NCI-H446 treated with DMSO at 0.1 percent for 48 hours (cell line): ENCODE measurements at regions not wholly inside any gene's neighbourhood (a gene's known extent, or its start where the extent isn't known, plus 50 kb on each side); places are given as distances from the start of the nearest gene placed in this dataset.
"Not testable (repeated sequence)": the region's sequence is repeated elsewhere in the genome, so short reads cannot be mapped to it uniquely, and the experiment has no call there.

Experiments
- DNase-seq: peaks from one replicate; lab custom pipeline; 2025; lab: John Stamatoyannopoulos, UW

DNA sequence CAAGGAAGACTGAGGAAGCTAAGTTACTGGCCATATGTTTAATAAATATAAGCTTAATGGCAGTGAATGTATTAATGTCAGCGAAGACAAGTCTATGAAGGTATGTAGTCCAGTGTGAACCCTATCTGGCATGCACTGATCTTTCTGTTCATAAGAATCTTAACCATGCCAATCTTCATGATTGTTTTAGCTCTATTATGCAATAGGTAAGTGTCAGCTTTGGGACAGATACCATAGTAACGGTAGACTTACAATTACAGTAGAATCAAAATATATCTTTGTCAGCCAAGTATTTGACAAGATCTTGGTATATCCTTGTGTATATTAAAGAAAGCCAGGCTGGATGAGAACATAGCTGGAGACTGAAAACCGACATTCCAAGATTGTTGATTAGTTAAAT, 428.5 kb downstream of the SPRY2 start:
- DNase-seq: no peak

DNA sequence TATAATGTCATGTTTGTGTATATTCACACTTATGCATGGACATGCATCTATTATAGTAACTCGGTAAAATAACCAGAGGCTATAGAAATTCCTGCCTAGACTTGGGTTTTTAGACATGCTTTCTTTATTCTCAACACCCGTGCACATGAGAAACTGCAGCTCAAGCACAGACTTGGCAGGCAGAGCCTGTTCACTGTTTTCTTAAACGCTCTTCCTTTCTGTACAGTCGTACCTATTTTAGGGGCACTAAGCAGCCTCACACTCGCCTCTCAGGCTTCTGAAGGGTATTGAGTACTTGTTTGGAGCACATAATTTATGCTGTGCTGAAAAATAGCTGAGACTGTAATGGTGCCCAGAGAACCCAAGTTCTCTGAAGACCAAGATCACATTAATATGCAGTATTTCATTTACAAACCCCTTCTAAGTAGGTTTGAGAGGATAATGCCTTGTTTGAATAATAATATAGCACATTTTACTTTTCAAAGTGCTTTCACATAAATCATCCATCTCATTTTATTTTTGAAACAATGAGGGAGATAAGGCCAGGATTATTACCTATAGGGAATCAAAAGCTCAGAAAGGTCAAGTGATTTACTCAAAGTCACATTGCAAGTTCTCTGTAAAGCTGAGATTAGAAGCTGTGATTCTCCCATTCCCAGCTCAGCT, 429.9 kb downstream of the SPRY2 start:
- no peak for DNase-seq

DNA sequence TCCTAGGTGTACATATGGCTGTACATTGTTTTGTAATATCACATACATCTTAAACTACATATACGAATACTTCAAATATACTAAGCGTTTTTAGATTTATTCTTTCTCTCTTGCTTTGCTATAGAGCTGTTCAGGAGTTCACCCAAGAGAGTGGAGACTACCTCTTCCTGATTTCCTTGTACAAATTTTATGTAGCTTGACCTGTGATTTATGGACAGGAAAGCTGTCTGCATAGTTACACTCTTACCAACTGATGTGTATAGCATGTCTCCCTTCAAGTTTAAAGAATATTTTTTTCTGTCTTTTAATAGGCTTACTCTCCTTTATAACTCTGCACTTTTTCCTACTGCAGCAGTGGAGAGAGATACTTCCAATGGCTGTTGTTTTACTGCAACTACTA, 428.7 kb downstream of the NDFIP2 start:
- no peak for DNase-seq

DNA sequence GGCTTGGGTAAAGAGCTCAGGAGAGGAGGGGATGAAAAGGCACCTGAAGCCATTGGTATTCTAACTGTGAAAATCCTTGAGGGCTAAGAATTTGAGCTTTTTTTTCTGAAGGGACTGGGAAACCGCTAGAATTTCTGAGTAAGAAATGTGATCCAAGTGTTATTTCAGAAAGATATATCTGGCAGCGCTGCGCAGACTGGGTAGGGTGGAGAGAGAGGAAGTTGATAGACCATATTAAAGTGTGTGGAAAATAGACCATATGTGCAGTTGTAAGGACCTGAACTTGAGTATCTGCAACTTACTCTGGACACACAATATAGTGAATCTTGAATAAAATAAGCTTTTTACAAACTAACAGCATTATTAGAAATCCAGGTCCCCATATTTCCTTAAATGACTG, 427.4 kb downstream of the NDFIP2 start:
- no peak for DNase-seq

DNA sequence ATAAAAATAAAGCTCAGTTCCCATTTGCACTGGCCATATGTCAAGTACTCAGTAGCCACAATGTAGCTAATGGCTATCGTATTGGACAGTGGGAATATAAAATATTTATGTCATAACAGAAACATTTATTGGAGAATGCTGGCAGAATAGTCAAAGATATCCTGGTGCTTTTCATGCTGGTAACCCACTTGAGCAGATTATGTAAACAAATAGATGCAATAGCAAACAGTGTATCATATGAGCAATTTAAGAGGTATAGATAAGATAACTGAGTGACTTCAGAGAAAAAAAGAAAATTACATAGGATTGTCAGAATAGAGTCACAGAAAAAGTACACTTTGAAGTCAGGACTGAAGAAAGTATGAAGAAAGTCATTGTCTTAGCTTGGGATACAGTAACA, 426.6 kb downstream of the NDFIP2 start:
- no peak for DNase-seq

DNA sequence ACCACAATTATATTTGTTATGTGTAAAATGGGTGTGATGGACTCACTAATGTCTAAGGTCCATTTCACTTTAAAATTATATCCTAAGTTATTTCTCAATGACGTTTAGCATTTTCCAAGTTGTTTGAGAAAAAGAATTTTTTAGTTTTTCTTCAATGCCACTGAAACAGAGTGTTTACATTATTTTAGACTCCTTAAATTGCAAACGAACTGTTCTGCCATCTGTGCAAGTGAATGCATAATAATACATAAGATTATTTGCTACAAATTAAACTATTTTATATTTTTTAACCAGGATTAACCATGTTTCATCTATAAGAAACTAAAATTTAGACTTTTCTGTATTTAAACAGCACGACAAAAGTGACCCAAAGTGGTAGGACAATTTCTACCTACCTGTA, 425.4 kb downstream of the NDFIP2 start:
- DNase-seq: no peak

DNA sequence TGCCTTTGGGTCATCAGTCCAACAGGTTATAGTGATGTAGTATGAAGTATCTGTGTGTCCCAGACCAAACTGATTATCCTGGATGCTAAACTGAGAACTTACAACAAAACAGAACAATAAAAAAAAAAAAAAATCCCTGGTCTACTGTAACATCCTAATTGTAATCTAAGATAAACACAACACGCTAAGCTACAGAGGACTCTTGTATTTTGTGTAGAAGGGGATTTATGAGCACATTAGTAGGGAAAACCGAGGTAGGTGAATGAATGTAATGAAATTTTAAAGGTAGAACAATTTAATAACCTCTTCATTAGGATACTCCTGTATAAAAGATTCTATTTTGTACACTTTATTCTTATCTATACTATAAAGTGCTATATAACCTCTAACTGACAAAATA, 424.1 kb downstream of the NDFIP2 start:
- no peak for DNase-seq

DNA sequence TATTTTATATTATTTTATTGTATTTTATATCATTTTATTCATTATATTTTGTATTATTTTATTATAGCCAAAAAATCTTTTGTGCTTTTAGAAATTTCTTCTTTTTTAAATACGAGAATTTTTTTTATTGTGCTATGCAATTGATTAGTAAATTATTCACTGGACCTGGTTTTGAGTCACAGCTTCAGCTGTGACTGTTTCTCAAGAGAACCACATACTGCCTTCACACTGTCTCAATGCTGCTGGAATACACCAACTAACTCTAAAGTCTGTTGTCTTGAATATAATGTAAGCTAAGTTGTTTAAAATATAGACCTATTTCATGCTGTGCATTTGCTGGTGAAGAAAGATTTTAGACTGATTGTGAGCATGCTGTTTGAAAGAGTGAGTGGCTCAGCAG, 423.6 kb downstream of the NDFIP2 start:
- DNase-seq: no peak

DNA sequence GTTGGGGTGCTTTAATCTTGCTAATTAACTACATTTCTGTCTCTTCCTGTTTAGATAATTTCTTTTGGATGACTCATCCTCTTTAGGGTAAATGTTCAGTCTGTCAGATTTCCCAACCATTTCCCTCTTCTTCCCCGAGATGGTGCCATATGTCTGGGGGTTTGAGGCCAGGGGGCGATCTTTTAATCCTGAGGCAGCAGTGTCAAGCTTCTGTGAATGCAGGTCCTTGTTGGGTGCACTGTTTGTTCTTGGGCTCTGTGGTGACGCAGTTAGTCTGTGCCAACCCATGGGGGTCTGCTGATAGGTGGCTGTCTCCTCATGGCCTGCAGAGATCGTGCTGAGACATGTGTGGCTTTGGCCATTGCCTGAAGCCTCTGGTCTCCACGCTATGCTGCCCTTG, 420.4 kb downstream of the NDFIP2 start:
- no peak for DNase-seq

DNA sequence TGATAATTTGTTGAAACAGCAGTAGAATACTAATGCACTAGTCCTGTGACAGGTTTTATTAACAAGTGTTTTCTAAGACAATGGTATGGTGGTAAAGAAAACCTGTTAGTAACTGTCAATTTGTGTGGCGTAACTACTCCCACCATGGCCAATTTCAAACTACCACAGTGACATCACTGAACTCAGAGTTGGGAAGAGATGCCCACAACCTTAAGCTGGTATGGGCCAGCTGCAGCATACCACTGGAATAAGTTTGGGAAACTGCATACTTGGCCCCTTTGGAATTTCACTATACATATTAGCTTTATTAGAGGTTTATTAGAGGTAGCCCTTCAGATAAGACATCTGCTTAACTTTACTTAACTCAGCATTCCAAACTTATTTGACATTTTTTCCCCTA, 419.4 kb downstream of the NDFIP2 start:
- no peak for DNase-seq

DNA sequence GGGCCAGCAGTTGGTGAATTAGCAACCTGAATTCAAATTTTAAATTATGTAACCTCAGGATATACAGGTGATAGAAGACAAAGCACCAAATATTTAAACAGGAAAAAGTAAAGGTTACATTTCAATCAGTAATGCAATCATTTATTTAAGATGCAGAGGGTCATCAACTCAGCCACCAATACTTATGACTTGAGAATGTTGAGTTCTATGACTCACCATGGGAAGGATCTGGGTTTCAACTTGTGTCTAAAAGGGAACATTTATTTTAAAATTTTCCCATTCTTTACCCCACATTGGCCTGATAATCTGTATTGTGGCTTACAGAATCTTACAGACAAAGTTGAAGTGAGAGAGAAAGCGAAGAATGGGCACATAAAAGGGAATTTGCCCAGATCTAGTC, 418.0 kb downstream of the NDFIP2 start:
- DNase-seq: no peak

DNA sequence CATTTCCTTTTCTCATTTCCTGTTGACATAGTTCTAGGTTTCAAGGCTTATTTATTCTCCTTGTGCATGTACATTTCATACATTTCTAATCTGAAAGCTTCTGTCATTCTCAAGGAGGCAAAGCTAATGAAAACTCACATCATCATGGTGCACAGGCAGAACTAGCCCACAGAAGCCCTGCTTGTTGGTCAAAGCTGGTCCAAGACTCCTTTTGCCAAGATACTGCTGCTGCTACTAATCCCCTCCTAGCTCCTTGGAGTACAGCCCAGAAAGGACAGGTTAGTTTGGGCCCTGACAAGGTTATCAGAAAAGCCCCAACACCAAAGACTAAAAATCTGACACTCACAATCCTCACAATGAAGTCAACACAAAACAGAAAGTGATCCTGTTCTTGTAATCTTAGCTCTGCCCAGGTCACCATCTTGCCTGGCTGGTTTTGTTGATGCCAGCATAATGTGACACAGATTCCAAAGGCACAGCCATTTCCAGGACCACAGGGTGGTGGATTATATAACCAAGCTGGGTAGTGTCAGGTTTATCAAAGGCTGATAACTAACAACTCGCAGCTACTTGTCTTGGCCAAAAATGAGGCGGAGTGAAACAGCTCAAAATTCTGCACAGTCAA, 417.4 kb downstream of the NDFIP2 start:
- no peak for DNase-seq

DNA sequence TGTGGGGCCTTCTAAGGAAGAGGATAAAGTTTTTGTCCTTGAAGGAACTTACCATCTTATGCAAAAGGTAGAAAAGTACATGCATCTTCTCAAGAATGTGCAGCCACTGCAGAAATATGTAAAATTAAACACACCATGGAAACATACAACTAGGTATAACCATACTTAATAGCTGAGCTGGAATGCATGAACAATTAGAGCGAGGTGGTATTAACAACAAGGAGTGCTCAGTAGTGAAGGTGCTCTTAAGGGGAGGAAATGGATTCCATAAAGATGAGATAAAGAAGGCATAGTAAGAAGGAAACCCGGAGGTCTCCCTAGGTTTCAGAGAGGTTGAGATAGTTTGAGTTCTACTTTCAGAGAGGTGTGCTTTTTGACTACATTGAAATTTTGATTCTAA, 415.9 kb downstream of the NDFIP2 start:
- DNase-seq: no peak

DNA sequence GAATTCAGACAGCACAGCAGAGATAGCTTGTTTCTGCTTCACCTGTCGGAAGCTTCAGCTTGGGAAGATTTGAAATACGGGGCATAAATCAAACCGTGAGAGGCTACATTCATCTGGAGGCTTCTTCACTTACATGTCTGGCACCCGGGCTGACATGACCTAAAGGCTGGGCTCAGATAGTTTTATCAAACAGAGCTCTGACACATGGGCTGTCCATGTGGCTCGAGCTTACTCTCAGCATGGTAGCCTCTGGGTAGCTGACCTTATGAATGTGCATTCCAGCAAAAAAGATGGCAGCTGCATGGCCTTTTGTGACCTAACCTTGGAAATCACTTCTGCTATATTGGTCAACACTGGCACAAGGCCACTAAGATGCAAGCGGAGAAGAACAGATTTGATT, 414.5 kb downstream of the NDFIP2 start:
- no peak for DNase-seq

DNA sequence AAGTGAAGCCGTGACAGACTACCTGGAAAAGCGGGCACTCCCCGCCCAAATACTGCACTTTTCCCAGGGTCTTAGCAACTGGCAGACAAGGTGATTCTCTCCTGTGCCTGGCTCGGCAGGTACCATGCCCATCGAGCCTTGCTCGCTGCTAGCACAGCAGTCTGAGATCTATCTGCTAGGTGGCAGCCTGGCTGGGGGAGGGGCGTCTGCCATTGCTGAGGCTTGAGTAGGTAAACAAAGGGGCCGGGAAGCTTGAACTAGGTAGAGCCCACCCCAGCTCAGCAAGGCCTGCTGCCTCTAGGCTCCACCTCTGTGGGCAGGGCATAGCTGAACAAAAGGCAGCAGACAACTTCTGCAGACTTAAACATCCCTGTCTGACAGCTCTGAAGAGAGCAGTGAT, 406.3 kb downstream of the NDFIP2 start:
- not testable (repeated sequence) for DNase-seq

DNA sequence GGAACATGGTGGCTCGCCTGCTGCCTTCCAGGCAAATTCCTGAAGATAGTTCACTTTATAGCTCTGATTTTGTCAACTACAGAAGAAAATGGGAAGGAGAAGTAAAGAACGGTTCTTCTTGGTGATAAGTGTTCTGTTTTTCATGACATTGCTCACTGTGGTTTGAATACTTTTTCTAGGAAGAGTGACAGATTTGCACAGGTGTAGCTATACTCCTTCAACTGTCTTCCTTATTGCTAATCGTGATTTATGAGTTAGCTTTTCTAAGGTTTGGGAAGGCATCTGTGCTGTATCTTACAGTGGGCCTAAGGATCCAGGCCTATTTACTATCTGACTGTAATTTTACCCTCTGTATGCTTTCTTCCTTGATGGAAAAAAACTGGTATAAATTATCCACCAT, 405.6 kb downstream of the NDFIP2 start:
- no peak for DNase-seq

DNA sequence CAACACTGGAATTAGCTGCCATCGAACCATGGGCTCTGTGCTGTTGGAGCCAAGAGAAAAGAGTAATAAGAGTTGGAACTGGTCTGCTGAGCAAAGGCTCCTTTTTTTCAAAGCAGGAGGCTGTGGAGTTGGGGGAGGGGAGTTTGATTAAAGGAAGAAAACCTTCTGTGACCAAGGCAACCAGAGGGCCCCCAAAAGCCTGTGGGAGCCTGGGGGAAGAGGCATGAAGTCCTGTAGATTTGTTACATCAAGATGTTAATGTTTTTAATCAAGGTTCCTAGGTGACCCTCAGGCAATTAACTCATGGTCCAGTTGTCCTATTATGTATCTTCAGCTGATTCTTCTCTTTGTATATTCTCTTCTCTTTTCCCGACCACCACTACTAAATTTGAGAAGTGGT, 403.9 kb downstream of the NDFIP2 start:
- DNase-seq: no peak

DNA sequence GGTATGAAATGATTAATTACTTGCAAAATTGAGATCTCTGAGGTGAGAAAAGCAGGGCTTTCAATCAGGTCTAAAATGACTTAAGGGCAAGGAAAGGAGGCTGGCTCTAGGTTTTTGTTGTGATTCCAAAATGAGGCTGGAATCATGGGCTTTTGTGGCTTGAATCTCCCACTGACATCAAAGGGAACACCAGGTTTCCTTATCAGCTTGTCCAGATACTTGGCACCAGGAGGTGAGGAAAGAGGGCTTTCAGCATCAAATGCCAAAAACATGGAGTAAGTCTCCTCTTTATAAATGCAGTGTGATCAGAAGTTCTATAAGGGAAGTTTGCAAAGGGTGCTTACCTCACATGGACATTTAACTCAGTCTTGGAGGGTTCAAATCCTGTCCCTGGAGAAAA, 402.3 kb downstream of the NDFIP2 start:
- DNase-seq: no peak

DNA sequence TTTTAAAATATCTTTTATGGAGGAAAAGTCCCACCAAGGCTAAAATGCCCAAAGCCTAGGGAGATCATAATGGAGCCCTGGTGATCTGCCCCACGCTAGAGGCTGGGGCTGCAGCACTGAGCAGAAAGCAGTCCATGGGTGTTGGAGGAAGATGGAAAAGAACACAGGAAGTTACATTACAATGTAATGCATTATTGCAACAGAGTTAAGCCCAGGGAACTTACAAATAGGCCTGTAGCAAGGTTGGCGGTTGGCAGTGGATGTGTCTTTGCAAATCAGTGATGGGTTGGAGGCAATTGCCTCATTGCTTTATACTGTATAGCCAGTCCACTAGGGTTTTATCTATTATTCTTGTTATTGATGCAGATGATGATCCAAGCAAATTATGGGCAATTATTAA, 399.9 kb downstream of the NDFIP2 start:
- no peak for DNase-seq

DNA sequence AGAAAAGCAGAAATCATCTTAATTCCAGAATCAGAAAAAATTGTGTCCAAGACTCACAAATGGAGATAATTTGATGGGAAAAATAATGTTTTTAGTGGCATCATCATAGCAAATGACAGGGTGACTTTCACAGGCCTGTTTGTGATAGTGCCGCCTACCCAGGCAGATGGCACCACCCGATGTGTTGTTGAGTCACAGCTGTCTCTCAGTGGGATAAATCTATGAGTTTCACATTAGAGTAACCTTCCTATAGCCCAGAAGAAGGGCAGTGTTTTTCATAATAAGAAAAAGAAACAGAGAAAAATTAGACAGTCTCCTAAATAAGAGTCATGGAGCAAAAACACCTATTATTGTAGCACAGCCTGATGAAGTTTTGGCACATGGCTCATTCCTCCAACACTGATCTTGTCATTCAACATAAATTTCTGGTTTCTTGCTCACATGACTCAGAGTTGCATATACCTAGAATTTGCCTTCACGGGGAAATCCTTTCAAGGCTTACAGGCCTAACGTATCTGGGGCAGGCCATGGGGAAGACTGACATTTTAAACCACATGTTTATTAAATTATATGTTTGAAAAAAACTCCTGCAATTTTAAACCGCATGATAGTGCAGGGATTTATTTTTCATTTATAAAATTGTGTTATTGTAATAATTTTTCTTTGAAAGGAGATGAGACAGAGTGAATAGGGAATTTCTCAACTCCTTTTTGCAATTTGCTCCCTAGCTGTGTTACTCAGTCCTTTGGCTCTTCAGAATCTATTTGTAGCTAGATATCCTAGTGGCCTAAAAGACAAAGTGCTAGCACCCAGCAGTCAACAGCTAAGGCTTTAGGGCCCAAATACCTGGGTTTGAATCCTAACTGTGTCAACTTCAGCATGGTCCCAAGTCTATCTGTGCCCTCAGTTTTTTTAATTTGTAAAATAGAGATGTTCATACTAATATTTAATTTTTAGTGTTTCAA, 393.7 kb downstream of the NDFIP2 start:
- DNase-seq: no peak

DNA sequence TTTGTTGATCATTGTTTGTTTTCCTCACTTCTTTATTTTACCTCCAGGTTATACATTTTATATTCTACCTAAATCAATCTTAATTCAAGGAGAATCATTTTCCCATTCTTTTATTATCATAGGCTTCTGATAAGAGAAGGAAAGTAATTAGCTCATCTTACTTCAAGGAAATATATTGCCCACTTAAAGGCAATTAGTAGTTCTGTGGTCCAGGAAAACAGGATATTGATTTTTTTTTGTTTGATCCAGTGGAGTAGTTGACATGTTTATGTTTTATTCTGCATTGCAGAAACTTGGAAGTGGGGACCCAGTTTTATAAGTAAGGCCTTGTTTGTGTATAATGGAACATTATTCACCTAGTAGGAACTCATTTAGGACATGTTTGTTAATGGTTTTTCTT, 390.6 kb downstream of the NDFIP2 start:
- DNase-seq: no peak

DNA sequence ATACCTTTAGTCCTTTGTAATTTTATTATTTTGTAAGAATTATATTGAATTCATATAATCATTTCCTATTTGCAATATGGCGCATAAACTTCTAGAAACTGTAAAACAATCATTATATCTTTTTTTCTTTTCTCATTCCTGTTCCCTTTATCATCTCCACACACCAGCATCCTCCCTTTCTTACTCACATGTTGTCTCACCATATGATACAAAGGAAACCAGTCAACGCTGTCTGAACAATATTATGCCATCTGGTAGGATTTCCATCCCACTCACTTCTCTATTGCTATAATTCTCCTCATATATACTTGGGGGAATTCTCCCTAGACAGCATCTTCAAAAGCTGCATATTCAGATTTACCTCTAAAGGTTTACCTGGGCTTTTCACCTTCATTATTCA, 389.8 kb downstream of the NDFIP2 start:
- no peak for DNase-seq

DNA sequence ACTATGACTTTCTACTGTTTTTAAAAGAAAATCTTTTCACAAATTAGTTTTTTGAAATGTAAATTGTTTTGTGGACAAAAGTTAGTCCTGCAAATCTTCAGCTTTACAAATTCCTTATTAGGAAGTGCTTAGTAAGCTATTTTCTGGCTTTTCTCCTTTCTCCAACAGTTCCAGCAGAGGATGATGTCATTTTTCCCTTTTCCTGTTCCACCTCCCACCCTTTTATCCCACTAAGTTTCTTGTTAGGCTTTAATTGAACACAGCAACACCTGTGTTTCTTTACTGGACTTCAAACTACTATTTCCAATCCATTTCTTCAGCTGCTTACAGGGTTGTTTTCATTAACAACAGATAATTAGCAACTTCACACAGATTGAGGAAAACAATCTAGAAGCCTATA, 389.2 kb downstream of the NDFIP2 start:
- DNase-seq: no peak
